ENCODE measurements at regions not wholly inside any gene's neighbourhood (a gene's known extent, or its start where the extent isn't known, plus 50 kb on each side); places are given as distances from the start of the nearest gene placed in this dataset.

DNA sequence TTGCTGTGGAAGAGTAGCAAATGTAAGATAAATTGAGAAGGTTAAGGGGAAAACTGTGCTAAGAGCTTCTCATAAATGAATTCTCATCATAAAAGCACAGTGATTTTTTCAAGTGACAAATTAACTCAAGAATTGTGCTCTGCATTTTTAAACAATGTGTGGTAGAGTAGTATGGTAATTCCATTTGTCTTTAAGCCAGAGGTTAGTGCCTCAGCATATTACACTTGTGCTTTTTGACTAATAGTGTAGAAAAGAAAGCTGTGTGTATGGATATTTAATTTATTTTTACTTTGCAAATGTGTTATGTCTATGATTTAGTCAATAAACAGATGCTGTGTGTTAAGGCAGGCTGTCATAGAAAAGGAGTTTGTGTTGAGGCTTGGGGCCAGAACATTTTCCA, 61.0 kb downstream of the FHIP1A start:
- no peak for DNase-seq
- no peak overlapping the region for H3K18ac ChIP-seq (ENCODE audit: low read depth in 1 of 2, low read length in 2 of 2)

DNA sequence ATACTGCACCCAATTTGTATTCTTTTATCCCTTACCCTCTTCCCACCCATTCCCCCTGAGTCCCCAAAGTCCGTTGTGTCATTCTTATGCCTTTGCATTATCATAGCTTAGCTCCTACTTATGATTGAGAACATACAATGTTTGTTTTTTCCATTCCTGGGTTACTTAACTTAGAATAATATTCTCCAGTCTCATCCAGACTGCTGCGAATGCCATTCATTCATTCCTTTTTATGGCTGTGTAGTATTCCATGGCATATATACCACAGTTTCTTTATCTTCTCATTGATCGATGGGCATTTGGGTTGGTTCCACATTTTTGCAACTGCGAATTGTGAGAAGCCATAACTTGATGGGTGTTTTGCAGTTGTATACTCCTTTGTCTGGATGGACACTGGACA, 62.8 kb downstream of the FHIP1A start:
- no peak for DNase-seq
- H4K8ac ChIP-seq (ENCODE audit: low read length) = no peak overlapping the region
- peaks cover 1% of the 10 kb centered on the region for H3K79me1 ChIP-seq (replicated peaks; ENCODE audit: low read length, poor library complexity, severe bottlenecking)
- no peak overlapping the region for H2BK15ac ChIP-seq (ENCODE audit: low read depth, poor library complexity, severe bottlenecking)
- H3K4me2 ChIP-seq (ENCODE audit: low read length, poor library complexity, severe bottlenecking) = no peak overlapping the region
- peaks cover 2% of the 10 kb centered on the region for H3K4me1 ChIP-seq (ENCODE audit: control insufficient read depth, insufficient read depth, low read depth, low read length)
- H4K91ac ChIP-seq (ENCODE audit: low read length) = no peak overlapping the region
- no peak overlapping the region for H3K4ac ChIP-seq (ENCODE audit: low read depth in 1 of 2, low read length in 2 of 2)
- no peak overlapping the region for H2BK120ac ChIP-seq (ENCODE audit: low read depth, low read length)
- no peak overlapping the region for H3K27ac ChIP-seq (ENCODE audit: low read length, poor library complexity, severe bottlenecking)
- H3K9ac ChIP-seq (ENCODE audit: low read length) = no peak overlapping the region
- H3K23ac ChIP-seq (ENCODE audit: low read length in 2 of 2) = no peak overlapping the region
- no peak overlapping the region for H2AK5ac ChIP-seq (ENCODE audit: low read length, severe bottlenecking)
- H3K9me3 ChIP-seq (ENCODE audit: control insufficient read depth, low read length) = no peaks in the 10 kb centered on the region
- no peak overlapping the region for H2BK12ac ChIP-seq (ENCODE audit: low read length in 2 of 2)
- H3K18ac ChIP-seq (ENCODE audit: low read depth in 1 of 2, low read length in 2 of 2) = no peak overlapping the region
- no peak overlapping the region for H3K14ac ChIP-seq (ENCODE audit: low read length in 2 of 2)
- peaks cover 0 to 17% of the 10 kb centered on the region in 2 experiments for H3K27me3 ChIP-seq (ENCODE audit: control insufficient read depth in 1 of 2, insufficient read depth in 1 of 2, low read length in 2 of 2)
- WGBS = 93% methylated on average over 4 of the region's 4 CpGs
- no peak overlapping the region for H2BK5ac ChIP-seq (ENCODE audit: low read depth, low read length, poor library complexity, severe bottlenecking)
- no peak overlapping the region for H2AFZ ChIP-seq (ENCODE audit: low read depth, low read length)
- no peak overlapping the region for H3K4me3 ChIP-seq (ENCODE audit: insufficient read depth in 1 of 2, low read depth in 1 of 2, low read length in 2 of 2)
- H3K36me3 ChIP-seq (ENCODE audit: control insufficient read depth in 1 of 2, insufficient read depth in 2 of 2, low read depth in 1 of 2, low read length in 2 of 2) = no peaks in the 10 kb centered on the region

More for the DNA sequence above, 61.0 kb downstream of the FHIP1A start:
- Histone ChIP-seq H3K23ac (ENCODE audit: low read length in 2 of 2) (no peak overlapping the region), H4K8ac (ENCODE audit: low read length) (no peak overlapping the region), H2BK120ac (ENCODE audit: low read depth, low read length) (no peak overlapping the region), H3K4ac (ENCODE audit: low read depth in 1 of 2, low read length in 2 of 2) (no peak overlapping the region), H4K91ac (ENCODE audit: low read length) (no peak overlapping the region), H3K4me1 (ENCODE audit: control insufficient read depth, insufficient read depth, low read depth, low read length) (no peaks in the 10 kb centered on the region), H2BK12ac (ENCODE audit: low read length in 2 of 2) (no peak overlapping the region), H3K4me3 (ENCODE audit: insufficient read depth in 1 of 2, low read depth in 1 of 2, low read length in 2 of 2) (no peak overlapping the region), H3K27ac (ENCODE audit: low read length, poor library complexity, severe bottlenecking) (no peak overlapping the region), H3K36me3 (ENCODE audit: control insufficient read depth in 1 of 2, insufficient read depth in 2 of 2, low read depth in 1 of 2, low read length in 2 of 2) (no peaks in the 10 kb centered on the region), H2BK15ac (ENCODE audit: low read depth, poor library complexity, severe bottlenecking) (no peak overlapping the region), H2AFZ (ENCODE audit: low read depth, low read length) (no peak overlapping the region), H3K14ac (ENCODE audit: low read length in 2 of 2) (no peak overlapping the region), H3K9me3 (ENCODE audit: control insufficient read depth, low read length) (no peaks in the 10 kb centered on the region), H2BK5ac (ENCODE audit: low read depth, low read length, poor library complexity, severe bottlenecking) (no peak overlapping the region), H2AK5ac (ENCODE audit: low read length, severe bottlenecking) (no peak overlapping the region), H3K79me1 (replicated peaks; ENCODE audit: low read length, poor library complexity, severe bottlenecking) (no peaks in the 10 kb centered on the region), H3K4me2 (ENCODE audit: low read length, poor library complexity, severe bottlenecking) (no peak overlapping the region), H3K9ac (ENCODE audit: low read length) (no peak overlapping the region), H3K27me3 (ENCODE audit: control insufficient read depth in 1 of 2, insufficient read depth in 1 of 2, low read length in 2 of 2) (peaks cover 0 to 17% of the 10 kb centered on the region in 2 experiments)

DNA sequence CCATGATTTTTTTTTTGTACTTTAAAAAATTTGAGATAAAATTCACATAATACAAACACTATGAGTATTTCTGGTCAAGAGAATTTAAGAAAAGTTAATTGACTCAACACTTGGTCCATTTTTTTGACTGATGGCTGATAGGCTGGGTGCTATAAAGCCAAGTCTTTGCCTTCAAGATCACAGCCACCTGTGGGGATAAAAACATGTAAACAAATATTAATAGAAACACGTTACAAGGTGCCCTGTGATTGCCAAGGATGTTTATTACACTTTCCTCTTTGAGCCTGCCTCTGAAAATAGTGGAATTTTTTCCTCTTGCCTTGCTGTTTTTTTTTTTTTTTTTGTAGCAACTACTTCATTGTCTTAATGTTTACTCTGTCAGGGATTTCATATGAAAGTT, 63.3 kb downstream of the FHIP1A start:
- no peak overlapping the region for H2BK5ac ChIP-seq (ENCODE audit: low read depth, low read length, poor library complexity, severe bottlenecking)
- no peak overlapping the region for H2BK15ac ChIP-seq (ENCODE audit: low read depth, poor library complexity, severe bottlenecking)

DNA sequence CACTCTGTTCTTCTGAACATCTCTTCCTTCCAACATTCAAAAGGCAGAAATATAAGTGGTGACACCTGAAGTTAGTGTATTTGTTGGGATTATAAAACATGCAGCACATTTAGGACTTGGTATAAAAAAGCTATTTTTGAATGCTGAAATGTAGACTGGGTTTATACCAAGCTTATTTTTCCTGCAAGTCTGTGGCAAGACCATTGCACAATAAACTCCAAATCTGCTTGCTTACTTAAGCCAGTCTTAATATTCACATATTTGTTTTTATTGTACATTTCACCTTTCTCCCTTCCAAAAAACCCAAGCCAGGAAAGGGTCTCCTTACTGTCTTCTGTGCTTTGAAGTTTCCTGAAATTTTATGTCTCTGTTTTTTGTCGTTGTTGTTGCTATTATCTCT, 63.7 kb downstream of the FHIP1A start:
- Histone ChIP-seq H3K36me3 (ENCODE audit: control insufficient read depth in 1 of 2, insufficient read depth in 2 of 2, low read depth in 1 of 2, low read length in 2 of 2) (no peaks in the 10 kb centered on the region), H3K4me2 (ENCODE audit: low read length, poor library complexity, severe bottlenecking) (no peak overlapping the region), H4K8ac (ENCODE audit: low read length) (no peak overlapping the region), H3K18ac (ENCODE audit: low read depth in 1 of 2, low read length in 2 of 2) (no peak overlapping the region), H3K14ac (ENCODE audit: low read length in 2 of 2) (no peak overlapping the region), H2BK15ac (ENCODE audit: low read depth, poor library complexity, severe bottlenecking) (no peak overlapping the region), H2AFZ (ENCODE audit: low read depth, low read length) (no peak overlapping the region), H3K79me1 (replicated peaks; ENCODE audit: low read length, poor library complexity, severe bottlenecking) (peaks cover 1% of the 10 kb centered on the region), H4K91ac (ENCODE audit: low read length) (no peak overlapping the region), H3K9ac (ENCODE audit: low read length) (no peak overlapping the region), H3K27ac (ENCODE audit: low read length, poor library complexity, severe bottlenecking) (no peak overlapping the region), H2BK5ac (ENCODE audit: low read depth, low read length, poor library complexity, severe bottlenecking) (no peak overlapping the region), H3K4ac (ENCODE audit: low read depth in 1 of 2, low read length in 2 of 2) (no peak overlapping the region), H3K4me1 (ENCODE audit: control insufficient read depth, insufficient read depth, low read depth, low read length) (peaks cover 2% of the 10 kb centered on the region), H3K9me3 (ENCODE audit: control insufficient read depth, low read length) (no peaks in the 10 kb centered on the region), H2BK120ac (ENCODE audit: low read depth, low read length) (no peak overlapping the region), H3K4me3 (ENCODE audit: insufficient read depth in 1 of 2, low read depth in 1 of 2, low read length in 2 of 2) (no peak overlapping the region), H3K27me3 (ENCODE audit: control insufficient read depth in 1 of 2, insufficient read depth in 1 of 2, low read length in 2 of 2) (peaks cover 0 to 17% of the 10 kb centered on the region in 2 experiments), H2AK5ac (ENCODE audit: low read length, severe bottlenecking) (no peak overlapping the region), H2BK12ac (ENCODE audit: low read length in 2 of 2) (no peak overlapping the region), H3K23ac (ENCODE audit: low read length in 2 of 2) (no peak overlapping the region)
- 83% methylated on average over 1 of the region's 1 CpG for WGBS
- no peak for DNase-seq

More for the DNA sequence above, 63.3 kb downstream of the FHIP1A start:
- H3K27ac ChIP-seq (ENCODE audit: low read length, poor library complexity, severe bottlenecking) = no peak overlapping the region
- H2AK5ac ChIP-seq (ENCODE audit: low read length, severe bottlenecking) = no peak overlapping the region
- H3K4me1 ChIP-seq (ENCODE audit: control insufficient read depth, insufficient read depth, low read depth, low read length) = peaks cover 2% of the 10 kb centered on the region
- H3K9ac ChIP-seq (ENCODE audit: low read length) = no peak overlapping the region
- no peak overlapping the region for H4K8ac ChIP-seq (ENCODE audit: low read length)
- H2BK12ac ChIP-seq (ENCODE audit: low read length in 2 of 2) = no peak overlapping the region
- no peak overlapping the region for H2BK120ac ChIP-seq (ENCODE audit: low read depth, low read length)
- WGBS = no CpG with 5 or more reads among the region's 1 CpG
- no peak overlapping the region for H3K18ac ChIP-seq (ENCODE audit: low read depth in 1 of 2, low read length in 2 of 2)
- peaks cover 1% of the 10 kb centered on the region for H3K79me1 ChIP-seq (replicated peaks; ENCODE audit: low read length, poor library complexity, severe bottlenecking)
- H3K4me2 ChIP-seq (ENCODE audit: low read length, poor library complexity, severe bottlenecking) = no peak overlapping the region
- no peak overlapping the region for H3K14ac ChIP-seq (ENCODE audit: low read length in 2 of 2)
- H2AFZ ChIP-seq (ENCODE audit: low read depth, low read length) = no peak overlapping the region
- peaks cover 0 to 17% of the 10 kb centered on the region in 2 experiments for H3K27me3 ChIP-seq (ENCODE audit: control insufficient read depth in 1 of 2, insufficient read depth in 1 of 2, low read length in 2 of 2)
- DNase-seq = no peak
- no peak overlapping the region for H3K23ac ChIP-seq (ENCODE audit: low read length in 2 of 2)
- no peak overlapping the region for H3K4ac ChIP-seq (ENCODE audit: low read depth in 1 of 2, low read length in 2 of 2)
- H3K9me3 ChIP-seq (ENCODE audit: control insufficient read depth, low read length) = no peaks in the 10 kb centered on the region
- no peak overlapping the region for H4K91ac ChIP-seq (ENCODE audit: low read length)
- no peak overlapping the region for H3K4me3 ChIP-seq (ENCODE audit: insufficient read depth in 1 of 2, low read depth in 1 of 2, low read length in 2 of 2)
- no peaks in the 10 kb centered on the region for H3K36me3 ChIP-seq (ENCODE audit: control insufficient read depth in 1 of 2, insufficient read depth in 2 of 2, low read depth in 1 of 2, low read length in 2 of 2)
